ENCODE measurements at regions not wholly inside any gene's neighbourhood (a gene's known extent, or its start where the extent isn't known, plus 50 kb on each side); places are given as distances from the start of the nearest gene placed in this dataset.

GRCh38 chr2:129847043-129847442, 132.4 kb upstream of the RAB6C start:
- DNase-seq = no peak

DNA sequence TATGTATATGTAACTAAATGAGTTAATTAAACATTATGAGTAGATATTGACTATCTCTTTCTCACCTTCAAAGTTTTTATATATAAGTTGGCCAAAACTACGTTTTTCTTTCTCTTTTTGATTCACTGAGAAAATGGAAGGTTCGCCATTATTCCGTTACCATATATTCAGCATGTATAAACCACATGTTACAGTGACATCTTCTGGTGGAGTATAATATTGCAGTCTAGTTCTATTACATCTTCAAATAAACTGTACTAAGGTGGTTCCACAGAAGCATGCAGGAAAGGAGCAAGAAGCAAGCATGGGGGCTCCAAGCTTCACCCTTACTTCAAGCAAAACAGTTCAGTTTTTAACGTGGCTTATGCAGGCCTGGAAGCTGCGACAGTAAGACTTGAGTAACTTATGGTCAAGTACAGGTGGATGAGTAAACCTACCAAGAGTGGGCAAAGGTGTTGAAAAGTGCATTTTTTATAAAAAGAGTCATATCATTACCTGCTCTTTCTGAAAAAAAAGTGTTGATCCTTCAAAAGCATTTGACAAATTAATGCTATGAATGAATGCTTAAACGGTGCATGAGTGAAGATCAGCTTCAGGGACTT, 129.8 kb upstream of the RAB6C start:
- DNase-seq = peak; percentile 67

DNA sequence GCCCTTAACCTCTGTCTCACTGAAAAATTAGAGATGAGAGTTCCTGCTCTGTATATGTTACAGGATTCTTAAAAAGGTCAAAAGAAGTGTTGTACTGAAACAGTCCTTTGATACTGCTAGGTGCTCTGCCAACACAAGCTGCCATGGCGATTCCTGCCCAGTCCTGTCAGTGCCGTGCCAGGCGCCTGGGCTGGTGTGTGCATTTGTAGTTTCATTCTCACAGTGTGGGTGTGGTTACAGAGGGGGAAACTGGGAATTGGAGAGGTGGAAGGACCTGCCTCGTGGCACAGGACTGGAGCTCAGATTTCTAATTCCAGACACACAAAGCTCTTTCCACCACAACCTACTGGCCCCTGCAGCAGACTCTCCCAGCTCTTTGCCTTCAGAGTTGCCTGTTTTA, 122.3 kb upstream of the RAB6C start:
- no peak for DNase-seq

GRCh38 chr2:129859175-129859574, 120.3 kb upstream of the RAB6C start:
- DNase-seq = no peak

DNA sequence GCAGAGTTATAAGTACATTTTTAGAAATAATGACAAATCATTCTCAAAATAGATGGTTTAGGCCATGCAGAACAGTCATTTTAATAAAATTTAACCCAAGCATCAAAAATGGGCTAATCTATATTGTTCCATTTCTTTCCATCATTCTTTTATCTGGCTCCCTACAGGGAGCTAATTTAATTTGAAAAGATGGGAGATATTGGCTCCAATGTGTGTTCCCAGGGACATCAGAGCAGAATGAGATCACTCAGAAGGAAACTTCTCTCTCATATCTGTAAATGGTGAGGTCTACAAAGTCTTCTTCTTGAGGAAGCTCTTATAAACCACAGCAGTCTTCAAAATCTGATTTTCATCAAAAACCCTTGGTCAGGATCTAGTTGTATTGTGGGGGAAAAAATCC, 119.4 kb upstream of the RAB6C start:
- DNase-seq = no peak

- no peak for DNase-seq
These were observed 117.7 kb upstream of the RAB6C start for GRCh38 chr2:129861666-129862288.

GRCh38 chr2:129862668-129863067, 116.8 kb upstream of the RAB6C start:
- DNase-seq = no peak

- no peak for DNase-seq
These were observed 116.1 kb upstream of the RAB6C start for GRCh38 chr2:129863350-129863749.

DNA sequence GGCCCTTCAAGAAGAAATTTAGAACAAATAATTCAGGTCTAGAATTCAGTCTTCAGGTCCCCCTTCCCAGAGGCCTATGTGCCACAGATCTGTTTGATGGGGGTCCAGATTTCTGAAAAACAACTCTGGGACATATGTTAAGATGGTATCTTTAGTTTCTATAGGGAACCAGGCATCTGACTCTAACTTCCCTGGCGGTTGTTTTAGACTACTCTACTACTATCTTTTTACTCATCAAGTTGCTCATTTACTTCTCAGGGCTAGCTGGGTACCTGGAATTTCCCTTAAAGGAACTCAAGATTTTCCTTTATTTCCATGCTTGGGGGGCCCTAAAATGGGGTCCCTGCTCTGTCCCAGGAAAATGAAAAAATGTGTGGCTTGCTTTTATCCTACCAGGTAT, 114.7 kb upstream of the RAB6C start:
- DNase-seq = no peak

DNA sequence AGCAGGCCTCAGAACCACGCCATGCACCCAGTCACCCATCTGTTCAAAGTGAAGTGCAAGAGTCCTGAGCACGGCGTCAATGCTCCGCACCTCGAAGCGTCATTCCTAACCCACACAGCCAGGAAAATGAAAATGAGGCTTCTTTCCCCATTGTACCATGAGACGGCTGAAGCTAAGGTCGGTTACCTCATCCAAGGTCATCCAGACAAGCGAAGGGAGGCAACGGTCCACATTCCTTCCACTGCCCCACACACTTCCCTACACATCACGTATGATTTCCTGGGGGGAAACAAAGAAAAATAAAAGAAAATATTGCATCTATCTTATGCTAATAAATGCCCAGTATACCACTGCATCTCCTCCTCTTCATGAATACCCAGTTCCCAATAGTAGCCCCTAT, 113.5 kb upstream of the RAB6C start:
- no peak for DNase-seq

DNA sequence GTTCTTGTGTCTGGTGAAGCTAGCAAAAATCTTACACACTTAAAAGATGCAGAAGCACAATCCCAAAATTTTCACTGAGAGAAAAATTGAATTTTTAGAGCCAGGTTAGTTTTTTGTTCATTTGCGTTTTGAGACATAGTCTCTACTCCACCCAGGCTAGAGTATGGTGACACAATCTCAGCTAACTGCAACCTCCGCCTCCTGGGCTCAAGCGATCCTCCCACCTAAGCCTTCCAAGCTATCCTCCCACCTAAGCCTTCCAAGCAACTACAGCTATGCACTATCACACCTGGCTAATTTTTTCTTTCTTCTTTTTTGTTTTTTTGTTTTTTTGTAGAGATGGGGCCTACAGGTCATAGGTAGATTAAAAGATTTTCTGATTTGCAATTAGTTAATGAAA, 113.1 kb upstream of the RAB6C start:
- no peak for DNase-seq

GRCh38 chr2:129868151-129868550, 111.3 kb upstream of the RAB6C start:
- no peak for DNase-seq

GRCh38 chr2:129870685-129871241, 108.7 kb upstream of the RAB6C start:
- no peak for DNase-seq

GRCh38 chr2:129872446-129872845, 107.0 kb upstream of the RAB6C start:
- DNase-seq = no peak

GRCh38 chr2:129876541-129876940, 102.9 kb upstream of the RAB6C start:
- no peak for DNase-seq

- DNase-seq = peak; percentile 89
These were observed 102.2 kb upstream of the RAB6C start for GRCh38 chr2:129877289-129877741.

GRCh38 chr2:129877795-129878775, 101.4 kb upstream of the RAB6C start:
- no peak for DNase-seq

DNA sequence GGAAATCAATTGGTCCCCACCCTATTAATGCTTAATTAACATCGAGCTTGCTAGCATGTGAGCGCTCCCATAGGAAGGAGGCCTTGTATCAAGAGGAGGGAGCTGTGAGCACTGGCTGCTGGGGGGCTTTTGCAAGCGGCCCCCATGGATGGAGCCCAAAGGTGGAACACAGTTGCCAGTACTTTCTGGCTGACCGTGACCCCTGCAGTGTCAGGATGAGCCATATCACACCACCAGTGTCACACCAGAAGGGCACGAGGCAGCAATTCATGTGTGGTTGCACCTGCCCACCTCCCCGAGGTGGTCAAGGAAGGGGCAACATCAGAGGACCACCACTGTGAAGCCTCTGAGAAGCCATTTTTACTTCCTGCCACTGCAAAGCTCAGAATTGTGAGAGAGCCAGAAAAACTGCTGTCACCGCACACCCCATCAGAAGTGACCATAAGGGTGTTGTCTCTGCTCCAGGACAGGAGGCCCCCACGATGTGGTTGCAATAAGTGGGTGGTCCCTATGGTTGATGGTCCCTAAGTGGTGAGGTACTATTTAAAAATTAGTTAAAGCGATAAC, 99.8 kb upstream of the RAB6C start:
- DNase-seq = no peak

DNA sequence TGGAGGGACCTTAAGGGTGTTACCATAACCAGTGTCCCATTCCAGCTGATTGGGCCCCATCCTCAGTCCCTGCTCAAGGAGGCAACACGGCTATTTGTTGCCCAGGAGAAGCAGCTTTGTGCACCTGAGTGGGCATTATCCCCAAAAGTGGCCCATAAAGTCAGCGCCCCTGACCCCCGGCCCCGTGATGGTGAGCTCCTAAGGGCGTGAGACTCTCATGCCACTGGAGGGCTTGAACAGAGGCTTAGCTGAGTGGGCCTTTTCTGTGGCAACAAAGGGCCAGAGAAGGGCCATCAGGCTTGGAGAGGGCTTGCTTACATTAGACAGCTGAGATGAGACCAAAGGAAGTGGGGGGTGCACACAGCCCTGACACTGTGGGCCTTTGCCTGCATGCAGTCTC, 99.2 kb upstream of the RAB6C start:
- DNase-seq = no peak

GRCh38 chr2:129880971-129881370, 98.5 kb upstream of the RAB6C start:
- DNase-seq = no peak

DNA sequence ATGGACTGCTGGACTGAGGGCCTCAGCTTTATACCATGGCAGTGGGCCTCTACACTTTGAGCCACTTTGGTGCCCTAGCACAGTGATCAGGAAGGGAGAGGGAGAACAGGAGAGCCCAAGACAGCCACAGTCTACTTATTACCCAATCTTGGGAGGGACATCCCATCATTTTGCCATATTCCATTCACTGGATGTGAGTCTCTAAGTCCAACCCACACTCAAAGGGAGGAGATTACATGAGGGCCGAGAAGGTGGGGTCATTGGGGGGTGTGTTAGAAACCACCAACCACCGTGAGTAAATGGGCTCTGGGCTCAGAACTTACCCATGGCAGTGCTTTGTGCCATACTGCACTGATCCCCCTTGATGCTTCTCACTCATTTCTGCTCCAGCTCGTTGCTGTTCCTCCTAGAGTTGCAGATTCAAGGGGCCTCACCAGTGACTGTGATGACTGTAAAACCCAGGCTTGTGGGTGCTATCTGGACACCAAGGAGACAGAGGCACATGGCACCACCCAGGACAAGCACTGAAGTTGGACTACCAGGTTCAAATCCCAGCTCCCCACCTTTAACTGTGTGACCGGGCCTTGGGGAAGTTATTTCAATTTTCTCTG, 97.6 kb upstream of the RAB6C start:
- DNase-seq = no peak

DNA sequence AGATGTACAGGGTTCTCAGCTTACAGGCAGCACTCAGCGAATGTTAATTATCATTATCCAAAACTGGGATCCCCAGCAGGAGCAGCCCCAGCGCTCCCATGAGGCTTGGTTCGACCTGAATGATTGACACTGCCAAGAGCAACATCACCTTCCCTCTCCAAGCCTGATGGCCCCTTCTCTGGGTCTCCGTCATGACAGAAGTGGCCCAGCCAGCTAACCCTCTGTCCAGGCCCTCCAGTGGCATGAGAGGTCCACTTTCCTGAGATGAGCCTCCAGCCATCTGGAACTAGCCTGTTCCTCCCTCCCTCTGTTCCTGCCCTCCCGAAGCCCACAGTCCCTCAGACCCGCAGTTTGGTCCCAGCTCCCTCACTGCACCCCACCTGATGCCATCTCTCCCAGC, 97.0 kb upstream of the RAB6C start:
- DNase-seq = no peak

DNA sequence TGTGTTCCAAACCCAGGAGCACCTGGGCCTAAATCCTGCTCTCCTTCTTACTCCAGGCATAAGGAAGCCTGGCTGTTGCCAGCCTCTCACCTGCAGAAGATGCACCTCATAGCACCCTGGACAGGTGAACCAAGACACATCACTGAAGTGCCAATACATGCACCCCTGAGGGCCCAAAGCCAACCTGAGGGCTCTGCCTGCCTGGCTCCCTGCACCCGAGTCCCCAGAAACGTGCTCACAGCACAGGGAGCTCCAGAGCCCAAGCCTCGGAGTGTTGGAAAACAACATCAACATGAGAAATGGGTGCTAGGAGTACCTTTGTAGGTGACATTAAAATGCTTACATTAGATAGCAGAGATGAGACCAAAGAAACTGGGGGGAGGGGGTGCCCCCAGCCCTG, 96.3 kb upstream of the RAB6C start:
- no peak for DNase-seq

All from CD4-positive, alpha-beta T cell treated with Interleukin-12 subunit alpha and Interleukin-12 subunit beta, for 1 hour (primary cell).